ENCODE measurements at regions not wholly inside any gene's neighbourhood (a gene's known extent, or its start where the extent isn't known, plus 50 kb on each side); places are given as distances from the start of the nearest gene placed in this dataset.
A peak's percentile ranks its signal among the peaks of the same experiment; 100 is the strongest.

DNA sequence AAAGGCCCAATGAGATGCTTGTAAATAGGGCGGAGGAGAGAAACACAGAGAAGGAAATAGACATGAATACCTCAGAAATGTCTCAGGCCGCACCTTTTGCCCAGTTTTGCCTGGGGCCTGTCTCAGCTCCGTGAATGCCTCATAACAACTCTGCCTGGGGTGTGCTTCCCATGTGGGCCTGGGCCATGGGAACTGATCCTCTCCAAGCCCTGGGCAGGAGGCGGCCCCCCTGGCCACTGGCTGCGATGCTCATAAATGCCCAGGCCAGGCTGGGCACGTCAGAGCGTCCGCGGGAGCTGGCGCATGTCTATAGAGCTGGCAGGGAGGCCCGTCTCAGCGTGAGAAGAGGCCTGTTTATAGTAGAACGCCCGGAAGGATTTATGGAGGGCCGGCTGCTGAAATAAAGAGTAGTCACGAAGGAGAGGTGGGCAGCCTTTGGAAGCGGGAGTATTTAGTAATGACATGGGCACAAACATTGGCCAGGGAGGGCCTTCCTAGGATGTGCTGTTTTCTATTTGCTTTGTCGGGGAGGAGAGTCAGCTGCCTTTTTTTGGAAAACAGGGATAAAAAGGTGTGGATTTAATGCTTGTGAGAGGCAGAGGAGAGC lies 85.9 kb upstream of the IGF1R start:
- Mint-ChIP-seq H3K4me3 (ENCODE audit: unreplicated experiment) (no peak overlapping the region), H3K4me1 (ENCODE audit: insufficient read depth, unreplicated experiment) (peaks cover 13% of the 10 kb centered on the region), H3K36me3 (ENCODE audit: insufficient read depth, unreplicated experiment) (no peaks in the 10 kb centered on the region), H3K27ac (ENCODE audit: low read depth, unreplicated experiment) (peak overlapping the region; percentile 76), H3K27me3 (ENCODE audit: insufficient read depth, unreplicated experiment) (peaks cover 4% of the 10 kb centered on the region), H3K9me3 (ENCODE audit: unreplicated experiment) (no peaks in the 10 kb centered on the region)
- CTCF ChIA-PET: interaction anchor here (0.6 to 1.3 kb wide), 4 partner anchors 85 to 539 kb away, joined by 3 to 5 read pairs (median 3); no protein-coding TSS in a partner anchor
- intact Hi-C loops (cut with micrococcal nuclease): no loop called here
- TF ChIP-seq, protein P1, sequence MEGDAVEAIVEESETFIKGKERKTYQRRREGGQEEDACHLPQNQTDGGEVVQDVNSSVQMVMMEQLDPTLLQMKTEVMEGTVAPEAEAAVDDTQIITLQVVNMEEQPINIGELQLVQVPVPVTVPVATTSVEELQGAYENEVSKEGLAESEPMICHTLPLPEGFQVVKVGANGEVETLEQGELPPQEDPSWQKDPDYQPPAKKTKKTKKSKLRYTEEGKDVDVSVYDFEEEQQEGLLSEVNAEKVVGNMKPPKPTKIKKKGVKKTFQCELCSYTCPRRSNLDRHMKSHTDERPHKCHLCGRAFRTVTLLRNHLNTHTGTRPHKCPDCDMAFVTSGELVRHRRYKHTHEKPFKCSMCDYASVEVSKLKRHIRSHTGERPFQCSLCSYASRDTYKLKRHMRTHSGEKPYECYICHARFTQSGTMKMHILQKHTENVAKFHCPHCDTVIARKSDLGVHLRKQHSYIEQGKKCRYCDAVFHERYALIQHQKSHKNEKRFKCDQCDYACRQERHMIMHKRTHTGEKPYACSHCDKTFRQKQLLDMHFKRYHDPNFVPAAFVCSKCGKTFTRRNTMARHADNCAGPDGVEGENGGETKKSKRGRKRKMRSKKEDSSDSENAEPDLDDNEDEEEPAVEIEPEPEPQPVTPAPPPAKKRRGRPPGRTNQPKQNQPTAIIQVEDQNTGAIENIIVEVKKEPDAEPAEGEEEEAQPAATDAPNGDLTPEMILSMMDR (IDR thresholded peaks at IDR 0.05; ENCODE audit: unreplicated experiment): no peak
- POLR2A ChIA-PET: interaction anchor here (0.8 to 1.3 kb wide), 3 partner anchors 9 to 51 kb away, joined by 3 to 4 read pairs (median 3); no protein-coding TSS in a partner anchor
- BruUV-seq (replicated peaks): no TSS peak
- no peak for DNase-seq (ENCODE audit: unreplicated experiment)

DNA sequence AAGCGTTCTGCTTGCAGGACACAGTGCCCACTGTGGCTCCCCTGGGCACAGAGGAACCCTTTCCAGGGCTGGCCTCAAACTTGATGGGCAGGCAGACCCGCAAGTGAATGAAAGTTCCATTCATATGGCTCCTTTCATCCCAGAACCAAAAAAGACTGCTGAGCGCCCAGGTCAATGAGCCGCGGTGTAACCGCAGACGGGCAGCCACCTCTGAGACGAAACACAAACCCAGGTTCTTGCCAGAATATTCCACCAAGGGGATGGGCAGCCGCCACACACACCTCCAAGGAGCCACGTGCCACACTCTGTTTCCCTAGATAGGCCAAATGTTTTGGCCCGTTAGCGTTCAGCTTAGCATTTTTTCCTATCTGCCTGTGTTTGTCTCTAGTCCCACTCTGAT lies 82.8 kb upstream of the IGF1R start:
- H3K36me3 Mint-ChIP-seq (ENCODE audit: insufficient read depth, unreplicated experiment): no peaks in the 10 kb centered on the region
- CTCF ChIA-PET: interaction anchor here (0.9 to 2.1 kb wide), 2 partner anchors 46 to 82 kb away, joined by 3 to 5 read pairs; no protein-coding TSS in a partner anchor
- TF ChIP-seq, protein P1 (IDR thresholded peaks at IDR 0.05; ENCODE audit: unreplicated experiment): no peak
- H3K4me1 Mint-ChIP-seq (ENCODE audit: insufficient read depth, unreplicated experiment): peaks cover 14% of the 10 kb centered on the region
- POLR2A ChIA-PET: no interaction called here
- peaks cover 6% of the 10 kb centered on the region for H3K27me3 Mint-ChIP-seq (ENCODE audit: insufficient read depth, unreplicated experiment)
- no peak for DNase-seq (ENCODE audit: unreplicated experiment)
- no peak overlapping the region for H3K27ac Mint-ChIP-seq (ENCODE audit: low read depth, unreplicated experiment)
- BruUV-seq (replicated peaks): no TSS peak
- no peak overlapping the region for H3K4me3 Mint-ChIP-seq (ENCODE audit: unreplicated experiment)
- no peaks in the 10 kb centered on the region for H3K9me3 Mint-ChIP-seq (ENCODE audit: unreplicated experiment)
- intact Hi-C loops (cut with micrococcal nuclease): no loop called here

DNA sequence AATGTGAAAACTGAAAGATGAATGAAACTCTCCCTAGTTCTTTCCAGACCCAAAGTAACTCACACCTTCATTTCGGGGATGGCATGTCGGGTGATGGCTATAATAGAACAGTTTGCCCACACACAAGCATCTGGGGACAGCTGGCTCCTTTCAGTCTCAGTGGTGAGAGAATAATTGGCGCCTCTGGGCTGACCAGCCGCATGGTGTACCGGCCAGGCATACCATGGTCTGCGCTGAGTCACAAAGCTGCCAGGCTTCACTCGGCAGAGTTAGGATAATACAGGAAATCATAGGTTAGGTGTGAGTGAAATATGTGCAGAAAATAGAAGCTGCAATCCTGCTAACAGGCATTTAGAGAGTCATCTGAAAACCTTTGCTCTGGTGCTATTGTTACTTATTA lies 80.4 kb upstream of the IGF1R start:
- no peaks in the 10 kb centered on the region for H3K36me3 Mint-ChIP-seq (ENCODE audit: insufficient read depth, unreplicated experiment)
- TF ChIP-seq, protein P1 (IDR thresholded peaks at IDR 0.05; ENCODE audit: unreplicated experiment): no peak
- DNase-seq (ENCODE audit: unreplicated experiment): peak; percentile 29
- BruUV-seq (replicated peaks): no TSS peak
- H3K9me3 Mint-ChIP-seq (ENCODE audit: unreplicated experiment): no peaks in the 10 kb centered on the region
- H3K27me3 Mint-ChIP-seq (ENCODE audit: insufficient read depth, unreplicated experiment): peaks cover 18% of the 10 kb centered on the region
- H3K27ac Mint-ChIP-seq (ENCODE audit: low read depth, unreplicated experiment): no peak overlapping the region
- H3K4me3 Mint-ChIP-seq (ENCODE audit: unreplicated experiment): no peak overlapping the region
- intact Hi-C loops (cut with micrococcal nuclease): no loop called here
- H3K4me1 Mint-ChIP-seq (ENCODE audit: insufficient read depth, unreplicated experiment): peaks cover 5% of the 10 kb centered on the region
- POLR2A ChIA-PET: interaction anchor here (1.5 kb wide), 1 partner anchor 30 kb away, joined by 3 read pairs; no protein-coding TSS in a partner anchor
- CTCF ChIA-PET: interaction anchor here (0.6 to 1.8 kb wide), 5 partner anchors 10 to 78 kb away, joined by 3 to 6 read pairs (median 4); no protein-coding TSS in a partner anchor

DNA sequence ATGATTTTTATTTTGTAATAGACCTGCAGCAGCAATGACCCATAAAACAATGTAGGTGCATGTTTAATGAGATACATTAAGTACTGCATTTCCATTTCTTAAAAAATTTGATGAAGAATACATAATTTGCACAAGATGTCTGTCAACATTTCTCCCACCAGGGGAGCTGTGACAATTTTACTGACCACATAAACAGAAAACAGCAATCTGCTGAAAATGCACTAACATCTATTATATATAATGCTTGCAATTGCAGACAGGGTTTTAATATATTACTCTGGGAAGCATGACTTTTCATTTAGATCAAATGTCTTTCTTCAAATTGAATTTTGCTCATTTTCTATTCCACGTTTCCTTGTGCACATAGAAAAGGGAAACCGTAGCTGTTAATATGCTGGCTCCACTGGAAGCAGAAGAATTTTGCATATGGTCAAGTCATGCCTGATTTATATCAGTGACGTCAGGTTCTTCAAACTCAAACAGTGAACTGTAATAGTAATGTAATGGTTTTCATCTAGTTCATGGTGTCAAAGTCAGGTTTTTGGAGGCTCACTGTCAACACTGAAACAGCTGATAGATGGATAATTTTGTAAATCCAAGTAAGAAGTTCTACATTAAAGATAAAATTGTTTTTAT lies 79.8 kb upstream of the IGF1R start:
- BruUV-seq (replicated peaks): no TSS peak
- POLR2A ChIA-PET: no interaction called here
- Mint-ChIP-seq H3K9me3 (ENCODE audit: unreplicated experiment) (no peaks in the 10 kb centered on the region), H3K27me3 (ENCODE audit: insufficient read depth, unreplicated experiment) (peaks cover 24% of the 10 kb centered on the region), H3K4me1 (ENCODE audit: insufficient read depth, unreplicated experiment) (peaks cover 5% of the 10 kb centered on the region), H3K27ac (ENCODE audit: low read depth, unreplicated experiment) (no peak overlapping the region), H3K36me3 (ENCODE audit: insufficient read depth, unreplicated experiment) (no peaks in the 10 kb centered on the region), H3K4me3 (ENCODE audit: unreplicated experiment) (no peak overlapping the region)
- intact Hi-C loops (cut with micrococcal nuclease): no loop called here
- CTCF ChIA-PET: interaction anchor here (0.6 to 1.8 kb wide), 13 partner anchors 10 to 307 kb away, joined by 3 to 6 read pairs (median 3); no protein-coding TSS in a partner anchor
- no peak for DNase-seq (ENCODE audit: unreplicated experiment)
- TF ChIP-seq, protein P1 (IDR thresholded peaks at IDR 0.05; ENCODE audit: unreplicated experiment): peak; percentile 19
